ENCODE measurements at regions not wholly inside any gene's neighbourhood (a gene's known extent, or its start where the extent isn't known, plus 50 kb on each side); places are given as distances from the start of the nearest gene placed in this dataset.

GRCh38 chr2:129010262-129010661 lies 691.6 kb upstream of the HS6ST1 start:
- intact Hi-C loops (cut with DNase I), result no loop called here
- DNase-seq, result no peak
- TF ChIP-seq CTCF (IDR thresholded peaks at IDR 0.05) (no peak), EP300 (IDR thresholded peaks at IDR 0.05) (no peak), POLR2A (IDR thresholded peaks at IDR 0.05) (no peak)

DNA sequence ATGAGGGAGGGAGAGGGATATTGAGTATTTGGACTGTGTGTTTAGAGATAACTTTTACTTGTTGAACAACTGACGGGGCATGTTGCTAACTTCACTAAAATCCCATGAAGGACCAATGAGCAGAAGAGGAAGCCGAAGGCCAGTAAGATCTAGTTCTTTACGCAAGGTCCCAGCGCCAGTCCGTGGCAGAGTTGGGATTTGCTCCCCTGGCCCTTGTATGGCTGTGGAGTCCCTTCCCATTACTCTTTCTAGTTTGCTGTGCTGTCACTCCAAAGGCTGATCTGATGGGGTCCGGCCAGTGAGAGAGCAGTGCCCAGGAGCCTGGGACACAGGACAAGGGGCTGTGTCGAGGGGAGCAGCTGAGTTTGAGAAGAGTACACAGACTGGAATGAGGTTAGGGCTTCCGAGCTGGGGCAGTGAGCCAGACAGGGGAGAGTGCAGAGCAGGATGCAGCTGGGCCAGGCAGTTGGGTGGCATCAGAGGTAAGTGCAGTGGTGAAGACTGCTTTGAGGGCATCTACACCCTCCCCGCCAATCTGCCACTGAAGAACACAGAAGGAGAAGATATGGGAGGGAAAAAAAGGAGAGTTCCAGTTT lies 692.9 kb upstream of the HS6ST1 start:
- Histone ChIP-seq H3K9me3 (no peaks in the 10 kb centered on the region), H3K4me1 (ENCODE audit: insufficient read depth) (no peaks in the 10 kb centered on the region), H3K27ac (no peak overlapping the region), H3K4me3 (no peak overlapping the region), H3K36me3 (no peaks in the 10 kb centered on the region), H3K27me3 (no peaks in the 10 kb centered on the region)
- intact Hi-C loops (cut with DNase I), result no loop called here
- no peak for TF ChIP-seq POLR2A (IDR thresholded peaks at IDR 0.05)
- no peak for TF ChIP-seq CTCF (IDR thresholded peaks at IDR 0.05)
- TF ChIP-seq EP300 (IDR thresholded peaks at IDR 0.05), result no peak
- 71 to 77% (median 73%) methylated on average over 9 of the region's 9 CpGs for WGBS, 3 donors
- no peak for DNase-seq

More at GRCh38 chr2:129010262-129010661, 691.6 kb upstream of the HS6ST1 start:
- no peaks in the 10 kb centered on the region for H3K36me3 ChIP-seq
- no peak overlapping the region for H3K4me3 ChIP-seq
- no peaks in the 10 kb centered on the region for H3K4me1 ChIP-seq (ENCODE audit: insufficient read depth)
- no peaks in the 10 kb centered on the region for H3K9me3 ChIP-seq
- 65 to 73% (median 67%) methylated on average over 5 of the region's 5 CpGs for WGBS, 3 donors
- no peak overlapping the region for H3K27ac ChIP-seq
- H3K27me3 ChIP-seq, result no peaks in the 10 kb centered on the region

DNA sequence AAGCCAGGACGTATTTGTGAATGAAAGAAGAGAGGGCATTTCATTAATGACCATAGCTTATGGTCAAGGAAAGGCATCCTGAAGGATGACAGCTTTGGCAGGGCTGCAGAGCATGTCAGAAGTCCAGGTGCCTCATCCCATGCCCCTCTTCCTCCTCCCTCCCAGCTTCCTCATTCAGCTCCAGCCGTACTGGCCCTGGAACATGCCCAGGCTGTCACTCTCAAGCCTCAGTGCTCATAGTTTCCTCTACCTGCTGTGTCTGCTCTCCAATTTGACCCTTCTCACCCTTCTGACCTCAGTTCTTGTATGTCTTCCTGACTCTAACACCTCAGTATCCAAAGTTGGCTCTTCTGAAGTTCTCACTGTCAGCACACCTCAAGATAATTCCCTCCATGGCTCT lies 695.8 kb upstream of the HS6ST1 start:
- Histone ChIP-seq H3K9me3 (no peaks in the 10 kb centered on the region), H3K4me1 (ENCODE audit: insufficient read depth) (no peaks in the 10 kb centered on the region), H3K27ac (no peak overlapping the region), H3K36me3 (no peaks in the 10 kb centered on the region), H3K27me3 (no peaks in the 10 kb centered on the region), H3K4me3 (no peak overlapping the region)
- intact Hi-C loops (cut with DNase I), result no loop called here
- no peak for DNase-seq
- no peak for TF ChIP-seq CTCF (IDR thresholded peaks at IDR 0.05)
- no peak for TF ChIP-seq EP300 (IDR thresholded peaks at IDR 0.05)
- TF ChIP-seq POLR2A (IDR thresholded peaks at IDR 0.05), result no peak
- 57 to 67% (median 59%) methylated on average over 2 of the region's 2 CpGs for WGBS, 3 donors

GRCh38 chr2:129015397-129016285 lies 697.0 kb upstream of the HS6ST1 start:
- Histone ChIP-seq H3K27me3 (no peaks in the 10 kb centered on the region), H3K36me3 (no peaks in the 10 kb centered on the region), H3K27ac (no peak overlapping the region), H3K9me3 (no peaks in the 10 kb centered on the region), H3K4me1 (ENCODE audit: insufficient read depth) (no peaks in the 10 kb centered on the region), H3K4me3 (no peak overlapping the region)
- intact Hi-C loops (cut with DNase I), result no loop called here
- no peak for TF ChIP-seq CTCF (IDR thresholded peaks at IDR 0.05)
- no peak for TF ChIP-seq EP300 (IDR thresholded peaks at IDR 0.05)
- TF ChIP-seq POLR2A (IDR thresholded peaks at IDR 0.05), result no peak
- DNase-seq, result no peak
- 77 to 83% (median 80%) methylated on average over 9 of the region's 9 CpGs for WGBS, 3 donors

Measured in ovary (tissue), 7 donors.